ENCODE measurements at regions not wholly inside any gene's neighbourhood (a gene's known extent, or its start where the extent isn't known, plus 50 kb on each side); places are given as distances from the start of the nearest gene placed in this dataset.

GRCh38 chr6:90973188-90973587 is 386.3 kb upstream of the MAP3K7 start:
- TF ChIP-seq POLR2AphosphoS2 (conservative IDR thresholded peaks at IDR 0.05; ENCODE audit: low read length), result no peak
- Histone ChIP-seq H3K4me2 (no peak overlapping the region), H3K9me3 (no peaks in the 10 kb centered on the region), H3K4me3 (no peak overlapping the region), H3K4me1 (no peaks in the 10 kb centered on the region), H3K27ac (no peak overlapping the region)
- FAIRE-seq (no peak), ATAC-seq (no peak), DNase-seq (ENCODE audit: low read depth in 1 of 2, low spot score in 1 of 2) (no peak)
- ChIA-PET CTCF (no interaction called here), POLR2A (no interaction called here)

- CTCF ChIA-PET, result no interaction called here
These were observed 383.8 kb upstream of the MAP3K7 start for GRCh38 chr6:90970672-90971071.

GRCh38 chr6:90967471-90967870 is 380.6 kb upstream of the MAP3K7 start:
- Histone ChIP-seq H3K4me2 (no peak overlapping the region), H3K27ac (no peak overlapping the region), H3K4me3 (no peak overlapping the region), H3K9me3 (no peaks in the 10 kb centered on the region), H3K4me1 (no peaks in the 10 kb centered on the region)
- ATAC-seq (no peak), FAIRE-seq (no peak), DNase-seq (ENCODE audit: low read depth in 1 of 2, low spot score in 1 of 2) (no peak)
- ChIA-PET CTCF (no interaction called here), POLR2A (no interaction called here)
- TF ChIP-seq HMGXB4 (CRISPR knock-in tag; IDR thresholded peaks at IDR 0.05; ENCODE audit: borderline replicate concordance), result no peak
- WGBS (ENCODE audit: missing lambda C conversion rate), result 0% methylated on average over 3 of the region's 3 CpGs

More at GRCh38 chr6:90970672-90971071, 383.8 kb upstream of the MAP3K7 start:
- no peak for FAIRE-seq
- POLR2A ChIA-PET, result no interaction called here
- H3K4me3 ChIP-seq, result no peak overlapping the region
- H3K4me2 ChIP-seq, result no peak overlapping the region
- H3K27ac ChIP-seq, result no peak overlapping the region
- H3K4me1 ChIP-seq, result no peaks in the 10 kb centered on the region
- no peak for ATAC-seq
- no peak for DNase-seq (ENCODE audit: low read depth in 1 of 2, low spot score in 1 of 2)
- no peak for TF ChIP-seq TP53 (CRISPR knock-in tag; IDR thresholded peaks at IDR 0.05)
- TF ChIP-seq HDAC2 (IDR thresholded peaks at IDR 0.05), result no peak
- TF ChIP-seq MAZ (IDR thresholded peaks at IDR 0.05; ENCODE audit: borderline replicate concordance, low read depth, low read length), result no peak
- no peak for TF ChIP-seq TFCP2L1 (CRISPR knock-in tag; IDR thresholded peaks at IDR 0.05)
- no peak for TF ChIP-seq CEBPB (IDR thresholded peaks at IDR 0.05)
- TF ChIP-seq ZSCAN20 (CRISPR knock-in tag; IDR thresholded peaks at IDR 0.05), result no peak
- TF ChIP-seq CBX2 (IDR thresholded peaks at IDR 0.05; ENCODE audit: borderline replicate concordance, low read depth), result no peak
- TF ChIP-seq SMC3 (IDR thresholded peaks at IDR 0.05), result no peak
- TF ChIP-seq USF2 (IDR thresholded peaks at IDR 0.05), result no peak
- TF ChIP-seq RAD21 (conservative IDR thresholded peaks at IDR 0.05 in 1 of 2, IDR thresholded peaks at IDR 0.05 in 1 of 2), result no peak
- TF ChIP-seq REST (IDR thresholded peaks at IDR 0.05), result no peak
- no peaks in the 10 kb centered on the region for H3K9me3 ChIP-seq

GRCh38 chr6:90960324-90960723 is 373.5 kb upstream of the MAP3K7 start:
- CTCF ChIA-PET, result no interaction called here
- POLR2A ChIA-PET, result no interaction called here
- 8% methylated on average over 2 of the region's 2 CpGs for WGBS (ENCODE audit: missing lambda C conversion rate)
- no peaks in the 10 kb centered on the region for H3K9me3 ChIP-seq
- no peak for DNase-seq (ENCODE audit: low read depth in 1 of 2, low spot score in 1 of 2)
- ATAC-seq, result no peak
- no peak for TF ChIP-seq CBX2 (IDR thresholded peaks at IDR 0.05; ENCODE audit: borderline replicate concordance, low read depth)
- no peak for TF ChIP-seq SMC3 (IDR thresholded peaks at IDR 0.05)
- TF ChIP-seq RFX5 (IDR thresholded peaks at IDR 0.05), result no peak
- TF ChIP-seq PHF8 (IDR thresholded peaks at IDR 0.05; ENCODE audit: borderline replicate concordance, low read depth), result no peak
- TF ChIP-seq ZNF302 (CRISPR knock-in tag; IDR thresholded peaks at IDR 0.05), result no peak
- TF ChIP-seq MYC (IDR thresholded peaks at IDR 0.05; ENCODE audit: borderline replicate concordance, low read length), result no peak
- TF ChIP-seq BCL3 (IDR thresholded peaks at IDR 0.05), result no peak
- H3K4me3 ChIP-seq, result no peak overlapping the region
- H3K4me1 ChIP-seq, result no peaks in the 10 kb centered on the region
- FAIRE-seq, result no peak
- H3K4me2 ChIP-seq, result no peak overlapping the region
- H3K27ac ChIP-seq, result no peak overlapping the region
